ENCODE measurements at regions not wholly inside any gene's neighbourhood (a gene's known extent, or its start where the extent isn't known, plus 50 kb on each side); places are given as distances from the start of the nearest gene placed in this dataset.

- peak; percentile 10 for DNase-seq (ENCODE audit: low spot score)
Measured at GRCh38 chr17:71260366-71260940, 860.4 kb upstream of the SOX9 start.

DNA sequence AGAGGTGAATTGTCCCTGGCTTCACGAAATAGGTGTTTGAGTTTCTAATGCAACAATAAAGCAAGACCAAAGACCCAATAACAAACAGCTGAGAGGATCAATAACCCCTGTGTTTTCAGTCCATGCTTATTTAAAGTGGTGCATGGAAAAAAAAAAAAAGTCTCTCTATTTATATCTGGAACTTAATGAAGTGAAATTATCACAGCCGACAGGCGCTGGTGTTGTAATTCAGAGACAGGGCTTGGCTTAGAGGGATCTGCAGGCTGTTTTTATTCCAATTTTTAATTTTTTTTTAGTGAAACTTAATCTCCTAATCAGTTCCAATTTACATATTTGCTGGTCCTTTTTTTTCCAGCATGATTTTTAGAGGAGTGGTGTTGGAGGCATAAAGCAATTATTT is 858.2 kb upstream of the SOX9 start:
- no peak for DNase-seq (ENCODE audit: low spot score)

GRCh38 chr17:71267668-71268067 is 853.2 kb upstream of the SOX9 start:
- no peak for DNase-seq (ENCODE audit: low spot score)

GRCh38 chr17:71269201-71269600 is 851.6 kb upstream of the SOX9 start:
- no peak for DNase-seq (ENCODE audit: low spot score)

DNA sequence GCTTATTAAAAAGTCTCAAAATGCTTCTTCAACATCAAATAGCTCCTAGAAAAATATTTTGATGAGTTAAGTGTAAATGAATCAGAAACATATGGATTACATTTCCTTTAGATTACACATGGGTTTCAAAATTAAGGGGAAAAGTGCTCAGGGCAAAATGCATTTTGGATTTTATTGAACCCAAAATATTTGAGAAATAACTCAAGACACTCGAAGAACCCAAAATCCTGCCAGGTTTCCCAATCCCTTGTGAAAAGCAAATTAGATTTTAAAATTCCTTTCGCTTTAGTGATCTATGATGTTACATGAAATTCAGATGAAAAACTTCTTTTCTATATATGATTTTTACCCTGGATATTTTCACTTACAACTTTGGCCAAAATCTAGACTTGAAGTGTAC is 847.4 kb upstream of the SOX9 start:
- no peak for DNase-seq (ENCODE audit: low spot score)

GRCh38 chr17:71276079-71276478 is 844.7 kb upstream of the SOX9 start:
- no peak for DNase-seq (ENCODE audit: low spot score)

- no peak for DNase-seq (ENCODE audit: low spot score)
Measured at GRCh38 chr17:71283486-71283885, 837.3 kb upstream of the SOX9 start.

GRCh38 chr17:71284032-71284755 is 836.6 kb upstream of the SOX9 start:
- DNase-seq (ENCODE audit: low spot score): no peak

DNA sequence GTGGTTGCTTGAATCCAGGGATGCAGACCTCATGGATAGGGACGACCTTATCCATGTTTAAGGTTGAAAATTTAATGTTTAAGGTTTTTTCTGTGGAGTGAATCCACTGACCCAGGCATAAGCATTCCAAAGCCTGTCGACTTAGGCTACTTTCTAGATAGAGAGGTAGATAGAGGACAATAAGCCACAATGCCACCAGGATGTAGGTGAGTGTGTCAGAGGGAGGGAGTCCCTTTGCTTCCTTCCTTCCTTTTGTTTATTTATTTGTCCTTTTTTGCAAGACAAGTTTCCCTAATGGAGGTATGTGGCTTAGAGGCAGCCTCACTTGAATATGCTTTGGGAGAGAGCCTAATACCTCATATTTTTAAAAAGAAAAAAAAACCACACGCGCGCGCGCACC is 834.2 kb upstream of the SOX9 start:
- no peak for DNase-seq (ENCODE audit: low spot score)

DNA sequence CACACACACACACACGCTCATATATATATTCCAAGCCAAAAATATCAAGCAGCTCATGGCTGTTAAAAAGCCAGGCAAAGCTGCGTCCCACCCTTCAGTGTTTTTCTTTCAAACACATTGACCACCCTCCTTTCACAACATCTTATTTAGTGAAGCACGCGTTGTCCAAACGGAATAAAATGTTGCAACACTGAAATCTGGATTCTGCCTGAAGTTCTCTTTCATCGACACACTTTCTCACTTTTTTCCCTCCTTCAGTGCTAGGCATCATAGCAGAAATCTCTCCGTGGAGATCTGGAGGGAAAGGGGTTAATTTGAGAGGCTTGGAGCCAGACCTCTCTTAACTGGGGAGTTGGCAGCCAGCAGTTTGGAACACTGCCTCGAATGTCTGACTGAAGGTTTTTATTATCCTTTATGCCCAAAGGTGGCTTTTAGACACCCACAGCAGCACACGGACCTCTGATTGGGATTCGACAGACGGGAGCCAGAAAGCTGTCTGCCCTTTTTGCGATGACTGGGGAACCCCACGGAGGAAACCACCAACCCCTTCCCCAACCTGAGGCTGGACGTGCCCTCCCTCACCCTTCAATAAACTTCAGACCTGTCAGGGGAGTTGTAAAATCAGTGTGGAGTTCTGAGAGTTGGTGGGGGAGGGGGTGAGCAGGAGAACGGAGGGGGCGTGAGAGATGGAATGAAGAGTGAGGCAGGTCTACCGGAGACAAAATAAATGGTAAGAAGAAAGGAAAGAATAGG is 833.6 kb upstream of the SOX9 start:
- no peak for DNase-seq (ENCODE audit: low spot score)

GRCh38 chr17:71292006-71292405 is 828.8 kb upstream of the SOX9 start:
- no peak for DNase-seq (ENCODE audit: low spot score)

- DNase-seq (ENCODE audit: low spot score): no peak
Measured at GRCh38 chr17:71296005-71296404, 824.8 kb upstream of the SOX9 start.

- DNase-seq (ENCODE audit: low spot score): no peak
Measured at GRCh38 chr17:71301063-71301462, 819.8 kb upstream of the SOX9 start.

- DNase-seq (ENCODE audit: low spot score): no peak
Measured at GRCh38 chr17:71302721-71303549, 817.9 kb upstream of the SOX9 start.

- peak; percentile 29 for DNase-seq (ENCODE audit: low spot score)
Measured at GRCh38 chr17:71304498-71305158, 816.2 kb upstream of the SOX9 start.

- DNase-seq (ENCODE audit: low spot score): no peak
Measured at GRCh38 chr17:71313866-71314265, 807.0 kb upstream of the SOX9 start.

GRCh38 chr17:71315568-71315967 is 805.3 kb upstream of the SOX9 start:
- DNase-seq (ENCODE audit: low spot score): no peak

GRCh38 chr17:71316176-71316897 is 804.5 kb upstream of the SOX9 start:
- DNase-seq (ENCODE audit: low spot score): no peak

DNA sequence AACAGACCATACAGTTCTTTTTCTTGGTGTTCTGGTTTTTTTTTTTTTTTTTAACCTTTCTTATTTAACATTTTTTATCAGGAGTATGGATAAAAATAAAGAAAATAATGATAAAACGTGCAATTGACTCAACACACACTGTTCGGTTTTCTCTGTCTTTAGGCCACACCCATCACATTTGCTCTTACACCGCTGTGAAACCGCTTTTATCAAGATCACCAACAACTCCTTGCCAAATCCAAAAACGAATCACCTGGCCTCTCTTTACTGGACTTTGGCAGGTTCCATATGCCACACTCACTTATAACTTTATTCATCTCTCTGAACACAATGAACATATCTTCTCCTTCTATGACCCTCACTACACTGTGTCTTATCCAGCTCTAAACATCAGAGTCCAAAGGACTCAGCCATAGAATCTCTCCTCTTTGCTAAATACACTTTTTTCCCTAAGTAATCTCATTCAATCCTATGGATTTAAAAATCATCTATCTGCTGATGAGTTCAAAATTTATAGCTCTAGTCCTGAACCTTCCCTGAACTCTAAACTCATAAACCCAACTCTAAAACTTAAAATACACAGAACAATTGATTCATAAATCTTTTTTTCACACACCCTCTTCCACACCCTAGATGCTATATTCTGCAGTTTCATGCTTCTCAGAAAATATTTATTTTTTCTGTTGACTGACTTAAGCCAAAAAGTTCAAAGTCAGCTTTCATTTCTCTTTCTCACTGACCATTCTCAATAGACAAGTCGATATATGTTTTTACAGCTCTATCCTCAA is 800.6 kb upstream of the SOX9 start:
- DNase-seq (ENCODE audit: low spot score): no peak

- DNase-seq (ENCODE audit: low spot score): no peak
Measured at GRCh38 chr17:71325117-71325516, 795.7 kb upstream of the SOX9 start.

All from A172 (cell line).